ENCODE measurements at regions not wholly inside any gene's neighbourhood (a gene's known extent, or its start where the extent isn't known, plus 50 kb on each side); places are given as distances from the start of the nearest gene placed in this dataset.
"Not testable (repeated sequence)": the region's sequence is repeated elsewhere in the genome, so short reads cannot be mapped to it uniquely, and the experiment has no call there.

DNA sequence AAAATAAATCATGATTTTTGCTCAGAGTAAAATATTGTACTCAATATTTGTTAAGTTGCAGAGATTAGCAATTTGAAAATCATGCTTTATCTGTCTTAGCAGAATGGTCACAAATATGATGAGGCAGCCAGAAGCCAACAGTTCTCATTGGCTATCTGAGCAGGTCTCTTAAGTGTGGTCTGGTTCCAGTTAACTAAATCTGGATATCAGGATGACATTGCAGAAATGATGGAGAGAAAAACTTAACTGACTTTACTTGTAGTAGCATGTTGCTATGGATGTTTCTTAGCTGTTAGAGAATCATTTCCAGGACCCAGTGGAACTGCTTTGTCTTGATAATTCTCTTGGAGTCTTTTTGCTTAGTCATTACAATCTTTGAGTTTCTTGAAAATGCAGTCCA lies 1070.3 kb downstream of the JRKL start:
- DNase-seq, result no peak

DNA sequence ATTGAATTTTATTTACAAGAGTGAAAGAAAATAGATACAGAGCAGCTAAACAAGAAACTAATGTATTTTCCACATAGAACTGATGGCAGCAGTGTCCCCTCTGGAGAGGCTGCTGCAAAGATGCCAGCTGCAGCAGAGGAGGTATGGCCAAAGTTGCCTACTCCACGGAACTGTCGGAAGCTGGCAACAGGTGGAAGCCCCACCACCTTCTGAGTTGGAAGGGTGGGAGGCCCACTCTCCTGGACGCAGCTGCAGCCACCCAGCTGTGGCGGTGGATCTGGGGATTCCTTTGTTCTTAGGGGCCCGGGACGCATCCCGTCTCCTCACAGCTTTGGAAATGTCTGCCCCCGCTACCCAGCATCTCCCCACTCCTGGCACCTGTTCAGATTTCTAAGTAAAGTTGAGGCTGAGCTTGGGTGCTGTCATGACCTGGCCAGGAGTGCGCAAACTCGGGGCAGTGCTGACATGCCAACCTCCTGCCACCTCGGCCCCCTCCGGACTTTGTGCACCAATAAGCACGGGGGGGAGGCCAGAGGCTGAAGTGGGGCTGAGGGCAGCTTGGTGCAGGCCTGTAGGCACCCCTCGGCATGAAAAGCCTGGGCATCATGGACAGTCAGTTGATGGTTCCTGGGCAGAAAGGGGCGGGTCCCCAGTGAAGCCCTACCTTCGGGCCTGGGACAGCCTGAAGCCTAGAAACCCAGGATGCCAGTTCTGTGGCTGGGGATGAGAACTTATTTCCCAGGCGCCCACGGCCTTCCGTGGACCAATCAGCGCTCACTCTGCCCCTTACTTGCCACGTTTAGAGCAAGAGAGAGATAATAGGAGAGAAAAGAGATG lies 1071.4 kb downstream of the JRKL start:
- no peak for DNase-seq

DNA sequence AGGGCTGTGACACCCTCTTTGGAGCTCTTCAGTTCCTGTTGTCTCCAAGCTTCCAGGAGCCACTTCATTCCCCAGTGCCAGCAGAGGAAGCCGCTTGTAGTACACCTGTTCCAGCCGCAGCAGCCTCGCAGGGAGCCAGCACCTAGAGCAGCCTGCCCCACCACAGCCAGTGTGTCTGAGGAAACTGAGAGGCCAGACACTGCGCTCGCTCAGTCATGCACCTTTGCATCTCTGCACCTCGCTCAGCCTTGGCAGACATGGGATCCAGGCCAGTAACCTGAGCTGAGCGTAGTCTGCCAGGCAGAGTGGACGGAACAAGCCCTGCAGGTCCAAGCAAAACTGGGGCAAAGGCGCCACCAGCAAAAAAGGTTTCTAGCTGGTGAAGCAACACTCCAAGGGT lies 1072.1 kb downstream of the JRKL start:
- no peak for DNase-seq

DNA sequence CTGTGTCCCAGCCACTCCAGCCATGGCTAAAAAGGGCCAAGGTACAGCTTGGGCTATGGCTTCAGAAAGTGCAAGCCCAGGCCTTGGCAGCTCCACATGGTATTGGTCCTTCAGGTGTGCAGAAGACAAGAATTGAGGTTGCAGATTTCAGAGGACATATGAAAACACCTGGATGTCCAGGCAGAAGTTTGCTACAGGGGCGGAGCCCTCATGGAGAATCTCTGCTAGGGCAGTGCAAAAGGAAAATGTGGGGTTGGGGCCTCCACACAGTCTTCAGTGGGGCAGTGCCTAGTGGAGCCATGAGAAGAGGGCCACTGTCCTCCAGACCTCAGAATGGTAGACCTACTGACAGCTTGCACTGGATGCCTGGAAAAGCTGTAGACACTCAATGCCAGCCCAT lies 1074.1 kb downstream of the JRKL start:
- no peak for DNase-seq

DNA sequence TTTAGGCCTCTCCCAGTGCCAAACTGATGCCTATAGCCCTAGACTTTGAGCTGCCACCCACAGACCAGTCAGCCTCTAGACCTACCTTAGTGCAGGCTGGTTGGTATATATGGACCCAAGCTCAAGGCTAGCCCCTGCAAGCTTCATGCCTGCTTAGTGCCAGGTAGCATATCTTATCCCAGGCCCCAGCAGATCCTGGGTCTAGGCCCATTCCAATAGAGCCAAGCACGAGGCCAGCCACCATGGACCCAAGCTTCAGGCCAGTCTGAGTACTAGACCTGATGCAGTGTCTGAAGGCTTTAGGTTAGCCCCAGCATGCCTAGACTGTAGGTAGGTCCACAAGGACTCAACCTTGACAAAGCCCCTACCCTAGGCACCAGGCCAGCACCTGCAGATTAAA lies 1081.7 kb downstream of the JRKL start:
- no peak for DNase-seq

DNA sequence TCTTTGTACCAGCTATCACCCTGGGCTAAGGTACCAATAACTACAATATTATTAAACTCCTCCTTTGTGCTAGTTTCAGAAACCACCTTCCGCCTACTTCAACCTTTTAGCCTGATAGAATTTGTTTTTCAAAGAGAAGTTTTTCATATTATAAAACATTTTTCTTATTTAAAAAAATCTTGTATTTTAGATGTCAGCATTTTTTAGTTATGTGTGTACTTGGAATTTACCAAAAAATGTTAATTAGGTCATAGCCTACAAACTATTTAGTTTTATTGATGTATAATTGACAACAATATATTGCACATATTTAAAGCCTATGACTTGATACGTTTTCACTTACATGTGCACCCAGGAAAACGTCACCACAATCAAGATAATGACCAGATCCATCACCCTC lies 1097.6 kb downstream of the JRKL start:
- no peak for DNase-seq

DNA sequence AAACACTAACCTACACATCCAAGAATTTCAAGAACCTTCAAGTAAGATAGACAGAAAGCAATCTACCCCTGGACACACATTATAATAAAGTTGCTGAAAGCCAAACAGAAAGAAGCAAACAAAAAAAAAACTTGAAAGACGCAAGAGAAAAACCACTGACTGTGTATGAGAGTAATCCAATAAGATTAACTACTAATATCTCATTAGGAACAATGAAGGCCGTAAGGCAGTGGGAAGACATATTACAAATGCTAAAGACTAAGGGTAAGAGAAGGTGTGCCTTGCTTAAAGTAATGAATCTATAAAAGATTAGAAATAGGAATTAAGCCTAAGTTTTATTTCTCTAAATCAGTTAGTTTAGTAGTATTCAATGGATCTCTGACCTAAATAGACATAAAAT lies 1109.1 kb downstream of the JRKL start:
- no peak for DNase-seq

DNA sequence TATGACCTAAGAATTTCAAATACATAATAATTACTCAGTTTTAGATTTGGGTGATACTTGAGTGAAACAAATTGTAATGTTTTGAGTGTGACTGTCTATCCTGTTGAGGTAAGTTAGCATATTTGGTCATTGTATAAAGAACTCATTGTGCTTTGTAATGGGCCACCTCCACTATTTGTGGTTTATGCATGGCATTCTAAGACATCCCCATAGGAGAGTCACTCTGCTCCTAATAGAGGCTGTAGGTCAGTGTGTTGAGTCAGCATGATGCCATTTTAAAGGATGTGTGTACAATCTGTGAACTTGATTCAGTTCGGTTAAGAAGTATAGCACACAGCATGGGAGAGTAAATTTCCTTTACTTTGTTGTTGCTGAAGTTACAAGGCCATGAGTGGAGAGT lies 1112.4 kb downstream of the JRKL start:
- no peak for DNase-seq

DNA sequence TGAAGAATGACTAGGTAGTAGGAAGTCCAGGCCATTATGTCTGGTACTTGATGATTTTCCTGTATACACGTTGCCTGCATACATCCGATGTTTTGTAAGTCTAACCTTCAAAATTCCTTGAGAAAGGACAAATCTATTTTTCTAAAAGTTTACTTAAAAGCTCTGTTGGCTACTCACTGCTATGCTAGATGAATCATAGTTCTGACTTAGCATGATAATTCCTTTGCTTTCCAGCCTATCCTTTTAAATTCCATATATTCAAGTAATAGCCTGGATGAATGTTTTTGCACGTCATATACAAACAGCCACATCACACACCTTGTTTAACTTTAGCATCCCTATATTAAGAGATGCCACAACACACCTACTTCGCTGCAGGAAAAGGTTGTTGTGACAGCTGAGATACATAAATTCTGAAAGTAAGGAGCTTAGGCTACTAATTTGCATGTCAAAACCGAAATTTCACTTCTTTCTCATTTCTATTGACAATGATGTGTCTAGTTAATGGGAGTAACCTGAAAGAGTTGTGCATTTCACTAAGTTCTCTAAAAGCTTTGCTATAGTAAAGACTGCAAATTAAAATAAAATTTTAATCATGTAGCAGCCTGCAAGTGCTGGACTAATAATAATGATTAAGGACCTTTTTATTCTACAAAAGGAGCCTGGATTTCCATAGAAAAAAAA lies 1116.4 kb downstream of the JRKL start:
- no peak for DNase-seq

DNA sequence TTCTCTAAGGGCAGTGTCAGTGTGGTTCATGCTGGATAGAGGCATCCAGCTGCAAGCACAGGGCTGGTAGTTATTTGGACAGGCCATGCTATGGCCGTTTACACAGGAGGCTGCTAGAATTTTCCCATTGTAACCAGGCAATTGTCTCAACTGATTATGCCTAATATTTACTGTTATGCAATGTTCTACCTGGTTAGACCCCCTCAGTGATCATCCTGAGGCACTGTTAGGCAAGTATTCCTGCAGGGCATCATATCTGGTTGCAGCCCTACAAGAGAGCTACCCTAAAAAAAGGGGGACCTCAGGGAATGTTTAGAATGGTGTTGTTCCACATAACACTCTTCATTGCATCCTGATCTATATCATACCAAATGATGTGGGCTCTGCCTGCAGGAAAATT lies 1124.6 kb downstream of the JRKL start:
- DNase-seq, result no peak

DNA sequence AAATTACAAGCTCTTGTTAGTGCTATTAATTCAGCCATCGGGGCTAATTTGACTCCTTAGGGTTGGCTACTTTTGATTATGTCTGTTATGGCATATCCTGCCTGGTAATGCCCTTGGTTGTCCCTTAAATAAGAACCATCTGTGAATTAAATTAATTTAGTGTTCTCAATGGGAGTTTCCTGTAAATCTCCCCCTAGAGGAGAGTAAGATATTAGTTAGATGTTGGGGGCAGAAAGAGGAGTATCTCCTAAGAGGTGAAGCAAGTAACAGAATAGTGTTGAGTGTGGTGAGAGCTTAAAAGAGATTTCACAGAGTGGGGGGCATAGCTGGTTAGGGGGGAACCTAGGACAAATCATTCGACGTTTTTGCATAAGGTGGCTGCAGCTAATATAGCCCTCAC lies 1126.9 kb downstream of the JRKL start:
- no peak for DNase-seq

DNA sequence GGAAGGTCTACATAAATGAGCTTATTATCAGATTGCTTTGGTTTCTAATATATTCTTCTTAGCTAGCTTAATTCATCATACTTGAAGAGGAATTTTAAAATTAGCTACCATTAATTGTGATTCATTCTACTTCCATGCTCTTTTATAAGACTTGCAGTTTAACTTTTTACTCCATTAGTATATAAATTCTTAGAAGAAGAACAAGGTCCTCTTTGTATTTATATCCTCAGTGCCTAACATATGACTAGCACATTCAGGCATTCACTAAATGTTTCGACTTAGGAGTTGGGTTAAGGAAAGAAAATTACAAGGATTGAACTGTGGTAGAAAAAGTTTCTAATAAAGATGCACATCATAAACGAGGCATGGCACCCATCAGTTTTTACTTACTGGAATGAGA lies 1135.5 kb downstream of the JRKL start:
- DNase-seq, result no peak

DNA sequence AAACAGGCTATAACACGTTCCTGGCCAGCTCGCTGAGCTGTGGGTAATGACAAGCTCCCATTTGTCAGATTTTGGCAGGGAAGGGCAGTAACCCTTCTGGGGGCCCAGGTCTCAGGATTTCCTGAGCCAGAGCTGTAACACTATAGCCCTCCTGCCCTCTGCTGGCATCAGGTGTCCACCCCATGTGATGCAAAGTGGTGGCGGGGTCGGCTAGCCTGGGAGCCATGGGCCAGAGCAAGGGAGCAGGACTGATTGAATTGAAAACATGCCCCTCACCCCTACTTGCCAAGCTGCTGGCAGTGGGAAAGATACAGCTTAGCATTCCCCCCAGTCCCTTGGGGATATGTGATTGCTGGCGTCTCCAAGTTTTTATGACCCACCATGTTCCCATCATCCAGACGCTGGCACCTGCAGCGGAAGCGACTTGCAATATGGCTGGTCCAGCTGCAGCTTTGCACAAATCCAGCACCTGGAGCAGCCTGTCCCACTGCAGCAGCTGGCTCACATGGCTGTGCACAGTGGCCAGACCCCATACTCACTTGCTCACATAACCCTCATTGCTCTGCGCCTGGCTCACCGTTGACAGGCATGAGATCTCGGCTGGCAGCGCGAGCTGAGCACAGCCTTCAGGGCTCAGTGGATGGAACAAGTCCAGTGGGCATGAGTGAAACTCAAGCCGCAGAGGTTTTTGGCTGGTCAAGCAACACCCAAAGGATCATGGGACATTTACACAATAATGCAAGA lies 1147.8 kb downstream of the JRKL start:
- no peak for DNase-seq

DNA sequence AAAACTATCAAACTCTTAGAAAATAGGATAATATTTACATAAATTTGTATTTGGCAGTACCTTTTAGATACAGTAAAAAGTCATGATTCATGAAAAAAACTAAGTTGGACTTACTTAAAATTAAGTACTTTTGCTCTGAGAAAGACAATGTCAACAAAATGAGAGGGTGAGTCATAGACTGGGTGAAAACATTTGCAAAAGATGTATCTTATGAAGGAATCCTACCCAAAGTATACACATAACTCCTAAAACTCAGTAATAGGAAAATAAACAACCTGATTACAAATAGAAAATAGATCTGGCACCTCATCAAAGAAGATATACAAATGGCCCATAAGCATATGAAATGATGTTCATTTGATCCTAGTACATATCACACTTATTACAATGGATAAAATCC lies 1154.6 kb downstream of the JRKL start:
- DNase-seq, result no peak

DNA sequence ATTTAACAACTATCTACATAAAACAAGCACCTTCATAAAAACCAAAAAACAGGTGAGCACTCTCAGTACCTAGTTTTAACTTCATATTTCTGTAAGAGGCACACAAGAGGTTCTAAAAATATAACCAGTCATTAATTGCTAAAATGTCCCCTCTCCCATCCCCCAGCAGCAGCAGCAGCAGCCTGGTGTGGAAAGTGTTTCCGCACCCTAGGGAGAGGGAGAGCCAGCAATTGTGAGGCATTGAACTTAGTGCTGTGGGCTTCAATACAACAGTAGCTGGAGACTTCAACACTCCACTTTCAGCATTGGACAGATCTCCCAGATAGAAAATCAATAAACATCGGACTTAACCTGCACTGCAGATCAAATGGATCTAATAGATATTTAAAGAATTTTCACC lies 1158.5 kb downstream of the JRKL start:
- no peak for DNase-seq

DNA sequence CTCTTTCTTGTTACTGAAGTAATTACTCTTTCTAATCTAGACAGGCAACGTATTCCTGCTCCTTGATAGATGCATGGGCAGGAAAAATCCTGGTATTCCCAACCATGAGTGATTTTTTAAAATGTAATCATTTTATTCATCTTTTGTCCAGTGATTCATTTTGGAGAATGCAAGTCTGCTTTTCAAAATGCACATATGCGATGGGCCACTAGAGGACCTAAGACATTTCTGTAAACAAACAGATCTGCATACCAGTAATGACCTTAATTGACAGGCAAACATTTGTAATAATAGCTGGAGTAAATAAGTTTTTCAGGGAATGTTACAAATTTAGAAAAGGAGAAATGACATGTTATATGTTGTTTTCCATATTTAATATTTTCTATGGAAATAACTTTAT lies 1167.6 kb downstream of the JRKL start:
- DNase-seq, result no peak

DNA sequence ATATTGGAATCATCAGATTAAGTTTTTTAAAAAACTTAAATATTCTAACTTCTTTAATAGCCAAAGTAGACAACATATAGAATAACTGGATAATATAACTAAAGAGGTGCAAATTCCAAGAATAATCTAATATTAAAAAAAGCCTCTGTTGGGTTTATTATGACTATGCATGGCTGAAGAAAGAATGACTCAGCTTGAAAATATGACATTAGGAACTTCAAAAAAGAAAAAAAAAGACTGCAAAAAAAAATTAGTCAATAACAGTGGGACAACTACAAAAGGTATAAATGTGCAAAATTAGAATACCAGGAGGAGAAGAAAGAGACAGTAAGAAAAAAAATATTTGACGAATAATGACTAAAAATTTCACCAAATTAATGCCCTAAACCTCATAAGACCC lies 1178.0 kb downstream of the JRKL start:
- no peak for DNase-seq

DNA sequence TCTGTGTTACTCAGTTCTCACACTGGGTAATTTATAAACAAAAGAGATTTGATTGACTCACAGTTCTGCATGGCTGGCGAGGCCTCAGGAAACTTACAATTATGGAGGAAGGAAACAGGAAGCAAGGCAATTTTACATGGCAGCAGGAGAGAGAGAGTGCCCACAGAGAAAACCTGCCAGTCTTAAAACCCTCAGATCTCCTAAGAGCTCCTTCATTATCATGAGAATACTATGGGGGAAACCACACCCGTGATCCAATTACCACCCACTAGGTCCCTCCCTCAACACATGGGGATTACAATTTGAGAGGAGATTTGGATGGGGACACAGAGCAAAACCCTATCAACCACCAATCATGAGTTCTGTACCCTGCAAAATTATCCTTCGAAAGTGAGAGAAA lies 1180.8 kb downstream of the JRKL start:
- DNase-seq, result no peak

DNA sequence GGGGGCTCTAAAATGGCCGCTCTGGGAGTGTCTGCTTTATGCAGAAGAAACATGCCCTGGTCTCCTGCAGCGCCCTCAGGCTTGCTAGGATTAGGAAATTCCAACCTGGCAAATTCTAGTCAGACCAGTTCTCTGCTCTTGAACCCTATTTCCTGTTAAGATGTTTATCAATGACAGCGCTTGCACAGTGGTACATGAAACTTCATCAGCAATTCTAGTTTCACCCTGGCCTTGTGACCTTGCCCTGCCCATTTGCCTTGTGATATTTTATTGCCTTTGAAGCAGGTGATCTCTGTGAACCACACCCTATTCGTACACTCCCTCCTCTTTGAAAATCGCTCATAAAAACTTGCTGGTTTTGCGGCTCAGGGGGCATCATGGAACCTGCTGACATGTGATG lies 1184.0 kb downstream of the JRKL start:
- not testable (repeated sequence) for DNase-seq

DNA sequence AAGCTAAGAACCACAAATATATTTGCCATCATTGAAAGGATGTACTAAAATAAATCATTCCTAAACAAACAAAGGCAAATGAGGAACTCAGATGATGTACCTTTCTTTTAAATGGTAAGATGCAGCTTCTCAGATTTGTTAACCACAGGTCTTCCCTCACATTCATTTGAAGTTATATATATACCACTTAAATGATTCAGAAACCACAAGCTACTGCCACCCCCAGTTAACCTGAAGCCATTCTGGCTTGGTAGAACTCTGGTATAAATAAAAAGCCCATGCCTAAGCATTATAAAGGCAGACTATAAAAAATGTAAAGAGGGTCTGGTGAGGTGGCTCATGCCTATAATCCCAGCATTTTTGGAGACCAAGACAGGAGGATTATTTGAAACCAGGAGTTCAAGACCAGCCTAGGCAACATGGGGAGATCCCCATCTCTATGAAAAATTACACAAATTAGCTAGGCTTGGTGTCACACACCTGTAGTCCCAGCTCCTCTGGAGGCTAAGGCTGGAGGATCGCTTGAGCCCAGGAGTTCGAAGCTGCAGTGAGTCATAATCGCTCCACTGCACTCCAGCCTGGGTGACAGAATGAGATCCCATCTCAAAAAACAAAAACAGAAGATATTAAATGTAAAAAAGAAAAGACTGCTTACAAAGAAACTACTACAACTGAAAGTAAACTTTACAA lies 1185.3 kb downstream of the JRKL start:
- DNase-seq, result no peak

DNA sequence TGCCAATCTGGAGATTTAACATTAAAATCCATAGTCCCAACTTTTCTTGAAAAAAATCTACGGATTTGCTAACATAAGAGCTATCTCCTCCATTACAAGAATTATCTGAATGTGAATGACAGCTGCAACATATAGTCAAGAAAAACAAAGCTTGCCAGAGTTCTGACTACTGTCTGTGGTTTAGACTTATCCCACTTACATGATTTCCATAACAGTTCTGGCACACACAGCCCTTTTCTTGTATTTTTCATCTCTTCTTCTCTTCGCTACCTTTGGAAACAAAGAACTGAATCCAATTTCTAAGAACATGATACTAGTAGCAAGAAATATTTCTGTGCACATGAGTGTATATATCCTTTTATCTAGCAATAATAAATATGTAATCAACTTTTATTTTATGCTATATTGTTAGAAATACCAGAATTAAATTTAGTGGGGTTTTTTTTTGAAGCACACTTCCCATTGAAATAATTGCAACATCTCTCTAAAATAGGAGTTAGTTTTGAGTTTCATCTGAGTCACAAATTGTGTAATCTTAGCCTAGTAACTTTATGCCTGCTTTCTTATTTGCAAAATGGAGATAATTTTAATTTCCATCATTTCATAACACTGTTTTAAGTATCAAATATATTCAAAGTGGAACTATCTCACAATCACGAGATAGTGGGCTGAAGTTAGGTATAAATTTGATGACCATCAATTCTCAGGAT lies 1217.6 kb downstream of the JRKL start:
- no peak for DNase-seq

DNA sequence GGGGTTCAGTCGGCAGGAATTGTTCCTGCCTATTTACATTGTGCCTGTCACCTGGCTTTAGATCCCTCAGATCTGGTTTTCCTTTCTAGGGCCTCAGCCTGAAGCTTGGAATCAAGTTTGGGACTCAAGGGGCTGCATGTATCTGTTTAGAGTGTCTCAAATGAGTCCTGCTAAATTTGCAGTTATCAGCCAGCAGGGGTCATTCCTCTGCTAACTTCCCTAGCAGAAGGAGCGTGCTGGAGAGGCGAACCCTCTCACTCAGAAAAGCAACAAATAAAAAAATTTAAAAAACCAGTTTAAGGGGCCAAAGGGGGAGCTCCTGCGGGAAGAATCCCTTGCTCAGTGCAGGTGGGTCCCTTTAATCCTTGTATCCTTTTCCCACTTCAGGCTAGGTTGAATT lies 1220.2 kb downstream of the JRKL start:
- DNase-seq, result no peak

DNA sequence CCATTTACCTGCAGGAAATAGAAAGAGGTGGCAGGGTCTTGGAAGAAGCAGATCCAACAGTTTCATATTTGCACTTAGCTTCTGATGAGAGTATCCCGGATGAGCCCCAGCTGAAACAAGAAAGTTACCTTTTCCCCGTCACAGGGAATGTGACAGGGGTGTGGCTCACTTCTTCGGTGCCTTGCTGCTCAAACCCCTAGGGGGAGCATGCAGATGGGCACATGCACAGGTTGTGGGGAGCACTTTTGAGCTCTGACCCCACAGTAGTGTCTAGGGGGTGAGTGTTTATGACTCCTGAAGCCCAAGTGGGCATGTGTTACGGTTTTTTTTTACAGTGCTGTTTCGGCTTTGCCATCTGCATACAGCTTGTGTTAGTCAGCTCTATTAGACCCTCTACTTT lies 1221.0 kb downstream of the JRKL start:
- no peak for DNase-seq
